CD14-positive monocyte (primary cell): ENCODE measurements at regions not wholly inside any gene's neighbourhood (a gene's known extent, or its start where the extent isn't known, plus 50 kb on each side); places are given as distances from the start of the nearest gene placed in this dataset.

Experiments
- DNase-seq, 3 donors: peaks; one replicate each; pipeline ENCODE4 v3.0.0-alpha.2; 2011 to 2022
- H2AFZ ChIP-seq: 2 replicates; pipeline ENCODE4 v1.6.0; 2012; ENCODE audit warnings: mild to moderate bottlenecking, low read depth, low read length, inconsistent platforms; ENCODE audit not compliant: insufficient read depth, poor library complexity, severe bottlenecking
- H3K27ac ChIP-seq, 2 donors: 1 replicate in 1 of 2; 2 replicates in 1 of 2; pipeline ENCODE4 v1.5.1; 2012 to 2013; ENCODE audit warnings: low read length in 2 of 2, control low read depth in 1 of 2, inconsistent platforms in 1 of 2, low read depth in 1 of 2, mild to moderate bottlenecking in 1 of 2
- H3K27me3 ChIP-seq, 2 donors: one replicate each; pipeline versions ENCODE4 v1.6.0 to v1.6.1; 2011 to 2013; ENCODE audit warnings: low read length in 2 of 2; ENCODE audit not compliant: control insufficient read depth in 2 of 2, insufficient read depth in 2 of 2
- H3K36me3 ChIP-seq, 2 donors: replicated peaks in 1 of 2; 1 replicate in 1 of 2; 2 replicates in 1 of 2; pipeline versions ENCODE4 v1.5.1 to v1.6.1; 2012 to 2013; ENCODE audit warnings: low read length in 2 of 2, control low read depth in 1 of 2, inconsistent platforms in 1 of 2, mild to moderate bottlenecking in 1 of 2; ENCODE audit not compliant: insufficient read depth in 2 of 2, control insufficient read depth in 1 of 2
- H3K4me1 ChIP-seq, 2 donors: 1 replicate in 1 of 2; 2 replicates in 1 of 2; pipeline versions ENCODE4 v1.5.1 to v1.6.1; 2012 to 2013; ENCODE audit warnings: low read length in 2 of 2, control low read depth in 1 of 2, inconsistent platforms in 1 of 2, mild to moderate bottlenecking in 1 of 2, moderate library complexity in 1 of 2; ENCODE audit not compliant: insufficient read depth in 2 of 2, control insufficient read depth in 1 of 2
- H3K4me2 ChIP-seq: replicated peaks from 2 replicates; pipeline ENCODE3; 2012; ENCODE audit warnings: low read length, moderate library complexity, mild to moderate bottlenecking; ENCODE audit not compliant: poor library complexity, severe bottlenecking; ENCODE audit errors: extremely low read depth
- H3K4me3 ChIP-seq, 3 experiments: fragments of 200-600 bp in 1 of 3; sonication (generic) in 1 of 3; replicated peaks in 1 of 3; 1 replicate in 2 of 3; 2 replicates in 1 of 3; pipeline ENCODE4 v1.5.1; 2011 to 2013; ENCODE audit warnings: low read length in 3 of 3, mild to moderate bottlenecking in 3 of 3, control low read depth in 2 of 3, low read depth in 2 of 3, inconsistent platforms in 1 of 3, moderate library complexity in 1 of 3
- H3K79me2 ChIP-seq: 2 replicates; pipeline ENCODE4 v1.6.0; 2012; ENCODE audit warnings: mild to moderate bottlenecking, control low read depth, inconsistent platforms, low read length, moderate library complexity; ENCODE audit not compliant: insufficient read depth
- H3K9ac ChIP-seq: 2 replicates; pipeline ENCODE4 v1.6.0; 2017; ENCODE audit warnings: low read length, mild to moderate bottlenecking; ENCODE audit not compliant: insufficient read depth, poor library complexity, severe bottlenecking
- H3K9me3 ChIP-seq, 2 donors: replicated peaks in 1 of 2; 1 replicate in 1 of 2; 2 replicates in 1 of 2; pipeline versions ENCODE4 v1.5.1 to v1.6.1; 2012 to 2013; ENCODE audit warnings: low read length in 2 of 2, control low read depth in 1 of 2; ENCODE audit not compliant: control insufficient read depth in 1 of 2, insufficient read depth in 1 of 2
- H4K20me1 ChIP-seq: 2 replicates; pipeline ENCODE4 v1.6.0; 2012; ENCODE audit warnings: mild to moderate bottlenecking, low read length, control low read depth, moderate library complexity; ENCODE audit not compliant: insufficient read depth
- H3K27ac Mint-ChIP-seq, 7 donors: one replicate each; pipeline ENCODE4 v1.8.0; 2020; ENCODE audit warnings: mild to moderate bottlenecking in 7 of 7, mixed read lengths in 7 of 7, moderate library complexity in 6 of 7, inconsistent platforms in 2 of 7
- H3K27me3 Mint-ChIP-seq, 3 donors: one replicate each; pipeline ENCODE4 v1.8.0; 2021 to 2022; ENCODE audit warnings: low read depth in 3 of 3, mild to moderate bottlenecking in 3 of 3, mixed read lengths in 3 of 3, moderate library complexity in 3 of 3, inconsistent platforms in 1 of 3
- H3K36me3 Mint-ChIP-seq, 2 donors: one replicate each; pipeline ENCODE4 v1.8.0; 2020; ENCODE audit warnings: mixed read lengths in 2 of 2, inconsistent platforms in 1 of 2, mild to moderate bottlenecking in 1 of 2
- H3K4me1 Mint-ChIP-seq: one replicate; pipeline ENCODE4 v1.8.0; 2020; ENCODE audit warnings: mild to moderate bottlenecking, mixed read lengths
- H3K4me3 Mint-ChIP-seq, 2 donors: one replicate each; pipeline ENCODE4 v1.8.0; 2020; ENCODE audit warnings: mild to moderate bottlenecking in 2 of 2, mixed read lengths in 2 of 2, moderate library complexity in 1 of 2
- H3K9me3 Mint-ChIP-seq, 7 donors: one replicate each; pipeline ENCODE4 v1.8.0; 2020 to 2022; ENCODE audit warnings: mixed read lengths in 7 of 7, mild to moderate bottlenecking in 6 of 7, moderate library complexity in 6 of 7, inconsistent platforms in 2 of 7
- WGBS: methylation state at CpG from one replicate; pipeline ENCODE4 v1.1.5; 2013; ENCODE audit warnings: missing lambda C conversion rate; ENCODE audit not compliant: insufficient coverage; 5-methylcytosine and 5-hydroxymethylcytosine counted together
- intact Hi-C, 2 donors: fragments of 100-400 bp; cut with micrococcal nuclease; formaldehyde crosslinking; loops; one replicate each; pipeline versions ENCODE4 v1.15.0 to v1.15.1; 2023
- TF ChIP-seq, protein P1 (sequence below): fragments of 200-600 bp; IDR thresholded peaks from one replicate; pipeline ENCODE4 v1.8.0; 2022; ENCODE audit warnings: antibody characterized with exemption, mild to moderate bottlenecking

DNA sequence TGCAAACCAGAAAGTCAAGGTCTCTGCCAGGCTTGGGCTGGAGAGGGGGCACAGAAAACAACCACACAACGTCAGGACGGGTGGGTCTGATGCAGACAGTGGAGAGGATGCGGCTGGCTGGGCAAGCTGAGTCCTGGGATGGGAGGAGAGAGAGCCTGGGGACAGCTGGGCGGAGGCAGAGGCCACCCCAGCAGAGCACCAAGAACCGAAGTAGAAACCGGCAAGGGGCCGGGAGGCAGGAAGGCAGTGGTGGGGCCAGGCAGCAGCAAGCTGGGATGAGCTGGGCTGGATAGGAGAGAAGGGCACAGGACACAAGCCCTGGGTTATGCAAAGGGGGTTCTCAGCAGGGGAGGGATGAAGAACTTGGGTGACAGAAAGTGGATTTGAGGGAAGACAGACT, 188.2 kb downstream of the SHANK2 start:
- Histone ChIP-seq H3K79me2 (no peaks in the 10 kb centered on the region), H3K4me2 (no peak overlapping the region), H3K4me3 (no peak overlapping the region), H3K4me1 (peaks cover 11% of the 10 kb centered on the region in 2 donors), H3K9me3 (peaks cover 0 to 7% of the 10 kb centered on the region in 2 donors), H3K27ac (no peak overlapping the region), H3K27me3 (no peaks in the 10 kb centered on the region), H4K20me1 (no peaks in the 10 kb centered on the region), H3K9ac (no peak overlapping the region), H3K36me3 (no peaks in the 10 kb centered on the region), H2AFZ (no peak overlapping the region)
- 76% methylated on average over 7 of the region's 7 CpGs for WGBS
- no peak overlapping the region for H3K27ac Mint-ChIP-seq
- H3K27me3 Mint-ChIP-seq, result peaks cover 2 to 5% (median 3%) of the 10 kb centered on the region in 3 donors
- H3K9me3 Mint-ChIP-seq, result peaks cover 0 to 3% (median 0%) of the 10 kb centered on the region in 7 donors
- intact Hi-C loops, result no loop called here
- no peak for DNase-seq
- TF ChIP-seq, protein P1, sequence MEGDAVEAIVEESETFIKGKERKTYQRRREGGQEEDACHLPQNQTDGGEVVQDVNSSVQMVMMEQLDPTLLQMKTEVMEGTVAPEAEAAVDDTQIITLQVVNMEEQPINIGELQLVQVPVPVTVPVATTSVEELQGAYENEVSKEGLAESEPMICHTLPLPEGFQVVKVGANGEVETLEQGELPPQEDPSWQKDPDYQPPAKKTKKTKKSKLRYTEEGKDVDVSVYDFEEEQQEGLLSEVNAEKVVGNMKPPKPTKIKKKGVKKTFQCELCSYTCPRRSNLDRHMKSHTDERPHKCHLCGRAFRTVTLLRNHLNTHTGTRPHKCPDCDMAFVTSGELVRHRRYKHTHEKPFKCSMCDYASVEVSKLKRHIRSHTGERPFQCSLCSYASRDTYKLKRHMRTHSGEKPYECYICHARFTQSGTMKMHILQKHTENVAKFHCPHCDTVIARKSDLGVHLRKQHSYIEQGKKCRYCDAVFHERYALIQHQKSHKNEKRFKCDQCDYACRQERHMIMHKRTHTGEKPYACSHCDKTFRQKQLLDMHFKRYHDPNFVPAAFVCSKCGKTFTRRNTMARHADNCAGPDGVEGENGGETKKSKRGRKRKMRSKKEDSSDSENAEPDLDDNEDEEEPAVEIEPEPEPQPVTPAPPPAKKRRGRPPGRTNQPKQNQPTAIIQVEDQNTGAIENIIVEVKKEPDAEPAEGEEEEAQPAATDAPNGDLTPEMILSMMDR, result no peak
- H3K4me1 Mint-ChIP-seq, result peaks cover 11% of the 10 kb centered on the region
- no peak overlapping the region for H3K4me3 Mint-ChIP-seq
- H3K36me3 Mint-ChIP-seq, result no peaks in the 10 kb centered on the region

DNA sequence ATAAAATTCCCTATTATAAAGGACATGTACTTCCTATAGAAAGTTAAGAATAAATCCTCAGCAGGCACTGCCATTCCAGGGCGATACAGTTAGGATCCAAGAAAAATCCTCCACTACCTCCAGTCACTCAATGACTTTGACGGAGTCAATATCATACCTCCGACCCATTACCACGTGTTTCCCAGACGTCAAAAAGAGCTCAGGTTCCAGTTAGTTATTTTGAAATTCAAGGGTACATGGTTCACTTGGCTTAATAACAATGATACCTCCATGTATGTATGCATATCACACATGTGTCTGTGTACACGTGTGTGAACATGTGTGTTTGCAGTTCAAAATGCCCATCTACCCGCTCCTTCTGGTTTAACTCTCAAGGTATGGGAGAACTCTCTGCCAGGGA, 189.2 kb downstream of the SHANK2 start:
- H3K9me3 ChIP-seq, result peaks cover 0 to 7% of the 10 kb centered on the region in 2 donors
- no peak overlapping the region for H3K4me2 ChIP-seq
- Mint-ChIP-seq H3K4me3 (no peak overlapping the region), H3K9me3 (peaks cover 0 to 3% (median 0%) of the 10 kb centered on the region in 7 donors), H3K27me3 (peaks cover 2 to 5% (median 3%) of the 10 kb centered on the region in 3 donors), H3K36me3 (no peaks in the 10 kb centered on the region), H3K4me1 (peaks cover 11% of the 10 kb centered on the region), H3K27ac (peak overlapping the region in 1 of 7 donors; percentile 41)
- H3K27ac ChIP-seq, result no peak overlapping the region
- H3K79me2 ChIP-seq, result no peaks in the 10 kb centered on the region
- DNase-seq, result no peak
- peaks cover 11% of the 10 kb centered on the region in 2 donors for H3K4me1 ChIP-seq
- H3K9ac ChIP-seq, result no peak overlapping the region
- H3K4me3 ChIP-seq, result no peak overlapping the region
- H3K27me3 ChIP-seq, result no peaks in the 10 kb centered on the region
- no peak overlapping the region for H2AFZ ChIP-seq
- intact Hi-C loops, result no loop called here
- H3K36me3 ChIP-seq, result no peaks in the 10 kb centered on the region
- no peaks in the 10 kb centered on the region for H4K20me1 ChIP-seq
- WGBS, result 86% methylated on average over 2 of the region's 7 CpGs
- TF ChIP-seq, protein P1, result no peak
